ENCODE measurements at regions not wholly inside any gene's neighbourhood (a gene's known extent, or its start where the extent isn't known, plus 50 kb on each side); places are given as distances from the start of the nearest gene placed in this dataset.

GRCh38 chr13:89862011-89862690 is 1485.3 kb upstream of the MIR17HG start:
- Histone ChIP-seq H3K9me3 (ENCODE audit: insufficient read depth, low read depth) (no peaks in the 10 kb centered on the region), H3K4me2 (no peak overlapping the region), H3F3A (ENCODE audit: insufficient read depth, low read depth) (no peaks in the 10 kb centered on the region), H4K20me1 (ENCODE audit: insufficient read depth) (no peaks in the 10 kb centered on the region), H3K9me2 (ENCODE audit: insufficient read depth) (no peaks in the 10 kb centered on the region), H3K79me2 (ENCODE audit: low read depth) (no peaks in the 10 kb centered on the region), H3K4me3 (no peak overlapping the region), H3K27ac (no peak overlapping the region), H3K36me3 (ENCODE audit: low read depth) (no peaks in the 10 kb centered on the region), H3K27me3 (ENCODE audit: insufficient read depth, low read depth) (no peaks in the 10 kb centered on the region), H3K4me1 (replicated peaks; ENCODE audit: insufficient read depth) (no peaks in the 10 kb centered on the region), H2AFZ (no peak overlapping the region)
- ChIA-PET CTCF (no interaction called here), POLR2A (ENCODE audit: unreplicated experiment) (no interaction called here)
- no peak for TF ChIP-seq EZH2 (IDR thresholded peaks at IDR 0.05; ENCODE audit: low read depth)
- TF ChIP-seq CTCF (conservative IDR thresholded peaks at IDR 0.05) = no peak
- BruUV-seq (replicated peaks) = no TSS peak
- DNase-seq = no peak
- intact Hi-C loops (cut with micrococcal nuclease; ENCODE audit: unreplicated experiment) = no loop called here

GRCh38 chr13:89862691-89863036 is 1484.8 kb upstream of the MIR17HG start:
- DNase-seq = no peak
- Histone ChIP-seq H3K9me2 (ENCODE audit: insufficient read depth) (no peaks in the 10 kb centered on the region), H3K4me3 (no peak overlapping the region), H3K27me3 (ENCODE audit: insufficient read depth, low read depth) (no peaks in the 10 kb centered on the region), H3K4me1 (replicated peaks; ENCODE audit: insufficient read depth) (no peaks in the 10 kb centered on the region), H3K27ac (no peak overlapping the region), H3K36me3 (ENCODE audit: low read depth) (no peaks in the 10 kb centered on the region), H3K9me3 (ENCODE audit: insufficient read depth, low read depth) (no peaks in the 10 kb centered on the region), H2AFZ (no peak overlapping the region), H3K79me2 (ENCODE audit: low read depth) (no peaks in the 10 kb centered on the region), H4K20me1 (ENCODE audit: insufficient read depth) (no peaks in the 10 kb centered on the region), H3F3A (ENCODE audit: insufficient read depth, low read depth) (no peaks in the 10 kb centered on the region), H3K4me2 (no peak overlapping the region)
- intact Hi-C loops (cut with micrococcal nuclease; ENCODE audit: unreplicated experiment) = no loop called here
- ChIA-PET CTCF (no interaction called here), POLR2A (ENCODE audit: unreplicated experiment) (no interaction called here)
- BruUV-seq (replicated peaks) = no TSS peak
- TF ChIP-seq CTCF (conservative IDR thresholded peaks at IDR 0.05) (no peak), EZH2 (IDR thresholded peaks at IDR 0.05; ENCODE audit: low read depth) (no peak)

GRCh38 chr13:89865164-89866064 is 1482.1 kb upstream of the MIR17HG start:
- H4K20me1 ChIP-seq (ENCODE audit: insufficient read depth) = no peaks in the 10 kb centered on the region
- no peak overlapping the region for H3K27ac ChIP-seq
- BruUV-seq (replicated peaks) = no TSS peak
- H3K9me2 ChIP-seq (ENCODE audit: insufficient read depth) = no peaks in the 10 kb centered on the region
- no peaks in the 10 kb centered on the region for H3K27me3 ChIP-seq (ENCODE audit: insufficient read depth, low read depth)
- ChIA-PET CTCF (no interaction called here), POLR2A (ENCODE audit: unreplicated experiment) (no interaction called here)
- intact Hi-C loops (cut with micrococcal nuclease; ENCODE audit: unreplicated experiment) = no loop called here
- no peak overlapping the region for H3K4me2 ChIP-seq
- H3K4me1 ChIP-seq (replicated peaks; ENCODE audit: insufficient read depth) = no peaks in the 10 kb centered on the region
- no peaks in the 10 kb centered on the region for H3K36me3 ChIP-seq (ENCODE audit: low read depth)
- no peaks in the 10 kb centered on the region for H3K79me2 ChIP-seq (ENCODE audit: low read depth)
- no peaks in the 10 kb centered on the region for H3K9me3 ChIP-seq (ENCODE audit: insufficient read depth, low read depth)
- no peak for DNase-seq
- TF ChIP-seq EZH2 (IDR thresholded peaks at IDR 0.05; ENCODE audit: low read depth) (no peak), CTCF (conservative IDR thresholded peaks at IDR 0.05) (no peak)
- no peaks in the 10 kb centered on the region for H3F3A ChIP-seq (ENCODE audit: insufficient read depth, low read depth)
- H2AFZ ChIP-seq = no peak overlapping the region
- no peak overlapping the region for H3K4me3 ChIP-seq
